GM23248 (cell line): ENCODE measurements at regions not wholly inside any gene's neighbourhood (a gene's known extent, or its start where the extent isn't known, plus 50 kb on each side); places are given as distances from the start of the nearest gene placed in this dataset.

Source experiments
- DNase-seq: peaks from one replicate; pipeline ENCODE4 v3.0.0-alpha.2; 2015
- H2AFZ ChIP-seq: fragments of 200-600 bp; sonication (generic); 2 replicates; pipeline ENCODE4 v1.6.1; 2016; ENCODE audit warnings: antibody characterized with exemption
- H3F3A ChIP-seq: fragments of 200-600 bp; sonication (generic); 2 replicates; pipeline ENCODE4 v1.6.1; 2016; ENCODE audit warnings: mild to moderate bottlenecking, antibody characterized with exemption, mixed run types; ENCODE audit not compliant: insufficient read depth
- H3K27ac ChIP-seq: fragments of 200-600 bp; sonication (generic); 2 replicates; pipeline ENCODE4 v1.5.1; 2016; ENCODE audit warnings: mild to moderate bottlenecking
- H3K27me3 ChIP-seq: fragments of 200-600 bp; sonication (generic); replicated peaks from 2 replicates; pipeline ENCODE4 v1.6.1; 2016; ENCODE audit warnings: mild to moderate bottlenecking; ENCODE audit not compliant: insufficient read depth
- H3K36me3 ChIP-seq: fragments of 200-600 bp; sonication (generic); 2 replicates; pipeline ENCODE4 v1.6.1; 2016; ENCODE audit warnings: low read depth, mild to moderate bottlenecking
- H3K4me1 ChIP-seq: fragments of 200-600 bp; sonication (generic); 2 replicates; pipeline ENCODE4 v1.6.1; 2016; ENCODE audit warnings: mild to moderate bottlenecking; ENCODE audit not compliant: insufficient read depth
- H3K4me2 ChIP-seq: fragments of 200-600 bp; sonication (generic); one replicate; pipeline ENCODE4 v1.6.1; 2016; ENCODE audit warnings: mild to moderate bottlenecking; ENCODE audit not compliant: unreplicated experiment
- H3K4me3 ChIP-seq: fragments of 200-600 bp; sonication (generic); 2 replicates; pipeline ENCODE4 v1.5.1; 2016; ENCODE audit warnings: mild to moderate bottlenecking
- H3K79me2 ChIP-seq: fragments of 200-600 bp; sonication (generic); 2 replicates; pipeline ENCODE4 v1.6.1; 2016; ENCODE audit warnings: mild to moderate bottlenecking; ENCODE audit not compliant: insufficient read depth
- H3K9ac ChIP-seq: fragments of 200-600 bp; sonication (generic); 2 replicates; pipeline ENCODE4 v1.6.1; 2016; ENCODE audit warnings: mild to moderate bottlenecking
- H3K9me2 ChIP-seq: fragments of 200-600 bp; sonication (generic); 2 replicates; pipeline ENCODE4 v1.6.1; 2016; ENCODE audit warnings: mixed run types, mild to moderate bottlenecking, moderate library complexity; ENCODE audit not compliant: insufficient read depth
- H3K9me3 ChIP-seq: fragments of 200-600 bp; sonication (generic); one replicate; pipeline ENCODE4 v1.6.1; 2017; ENCODE audit warnings: low read depth
- H4K20me1 ChIP-seq: fragments of 200-600 bp; sonication (generic); 2 replicates; pipeline ENCODE4 v1.6.0; 2016; ENCODE audit not compliant: insufficient read depth
- EZH2 ChIP-seq: fragments of 200-600 bp; sonication (generic); IDR thresholded peaks from 2 replicates; pipeline ENCODE4 v1.6.1; 2018; ENCODE audit warnings: antibody characterized with exemption, mild to moderate bottlenecking; ENCODE audit not compliant: insufficient read depth, poor library complexity, severe bottlenecking
- EZH2phosphoT487 ChIP-seq: fragments of 200-600 bp; sonication (generic); IDR thresholded peaks from 2 replicates; pipeline ENCODE4 v1.6.1; 2018; ENCODE audit warnings: antibody characterized with exemption, moderate library complexity, mild to moderate bottlenecking, low read depth; ENCODE audit not compliant: insufficient read depth
- WGBS, 2 experiments: methylation state at CpG; one replicate each; pipeline ENCODE4 v1.1.6; 2015 to 2017; ENCODE audit warnings: low lambda C conversion rate in 2 of 2, low coverage in 1 of 2; ENCODE audit errors: missing lambda C conversion rate in 2 of 2; 5-methylcytosine and 5-hydroxymethylcytosine counted together
- in situ Hi-C: fragments of 300-500 bp; cut with MboI; formaldehyde crosslinking; loops from 2 replicates; pipeline ENCODE4 v1.15.0; 2020

GRCh38 chr17:77598241-77598620 is 360.3 kb upstream of the TNRC6C start:
- Histone ChIP-seq H3K27ac (no peak overlapping the region), H3F3A (0 out of 2 replicates have a peak, but pooled peaks cover 5% of the 10 kb centered on the region), H3K27me3 (peaks cover 34% of the 10 kb centered on the region), H3K4me2 (no peak overlapping the region), H3K9me3 (no peaks in the 10 kb centered on the region), H3K9me2 (no peaks in the 10 kb centered on the region), H3K4me3 (no peak overlapping the region), H3K79me2 (no peaks in the 10 kb centered on the region), H2AFZ (no peak overlapping the region), H4K20me1 (no peaks in the 10 kb centered on the region), H3K36me3 (no peaks in the 10 kb centered on the region), H3K9ac (no peak overlapping the region), H3K4me1 (peaks cover 14% of the 10 kb centered on the region)
- no peak for TF ChIP-seq EZH2
- TF ChIP-seq EZH2phosphoT487, result no peak
- 74 to 77% methylated on average over 4 of the region's 4 CpGs for WGBS, 2 experiments
- in situ Hi-C loops, result no loop called here
- no peak for DNase-seq

- in situ Hi-C loops, result no loop called here
Measured at GRCh38 chr17:77599699-77600098, 358.8 kb upstream of the TNRC6C start.

GRCh38 chr17:77600346-77600745 is 358.2 kb upstream of the TNRC6C start:
- no peak for TF ChIP-seq EZH2
- no peak for TF ChIP-seq EZH2phosphoT487
- 0 out of 2 replicates have a peak, but pooled peaks cover 5% of the 10 kb centered on the region for H3F3A ChIP-seq
- H3K27me3 ChIP-seq, result peaks cover 17% of the 10 kb centered on the region
- 90% methylated on average over 9 of the region's 9 CpGs for WGBS, 2 experiments
- peaks cover 14% of the 10 kb centered on the region for H3K4me1 ChIP-seq
- H3K4me2 ChIP-seq, result no peak overlapping the region
- in situ Hi-C loops, result no loop called here
- no peak overlapping the region for H2AFZ ChIP-seq
- H3K4me3 ChIP-seq, result no peak overlapping the region
- DNase-seq, result no peak
- H4K20me1 ChIP-seq, result no peaks in the 10 kb centered on the region
- no peak overlapping the region for H3K27ac ChIP-seq
- H3K36me3 ChIP-seq, result no peaks in the 10 kb centered on the region
- no peaks in the 10 kb centered on the region for H3K79me2 ChIP-seq
- H3K9me3 ChIP-seq, result no peaks in the 10 kb centered on the region
- no peaks in the 10 kb centered on the region for H3K9me2 ChIP-seq
- no peak overlapping the region for H3K9ac ChIP-seq

More at GRCh38 chr17:77599699-77600098, 358.8 kb upstream of the TNRC6C start:
- TF ChIP-seq EZH2phosphoT487 (no peak), EZH2 (no peak)
- no peaks in the 10 kb centered on the region for H3K36me3 ChIP-seq
- H4K20me1 ChIP-seq, result no peaks in the 10 kb centered on the region
- H3K27ac ChIP-seq, result no peak overlapping the region
- no peaks in the 10 kb centered on the region for H3K9me2 ChIP-seq
- H3K79me2 ChIP-seq, result no peaks in the 10 kb centered on the region
- DNase-seq, result no peak
- H3K4me2 ChIP-seq, result no peak overlapping the region
- peaks cover 20% of the 10 kb centered on the region for H3K27me3 ChIP-seq
- H3K9me3 ChIP-seq, result no peaks in the 10 kb centered on the region
- H2AFZ ChIP-seq, result no peak overlapping the region
- H3K9ac ChIP-seq, result no peak overlapping the region
- 0 out of 2 replicates have a peak, but pooled peaks cover 5% of the 10 kb centered on the region for H3F3A ChIP-seq
- H3K4me3 ChIP-seq, result no peak overlapping the region
- H3K4me1 ChIP-seq, result peaks cover 14% of the 10 kb centered on the region

- Histone ChIP-seq H3F3A (0 out of 2 replicates have a peak, but pooled peaks cover 5% of the 10 kb centered on the region), H4K20me1 (no peaks in the 10 kb centered on the region), H3K79me2 (no peaks in the 10 kb centered on the region), H3K9ac (no peak overlapping the region), H2AFZ (no peak overlapping the region), H3K9me2 (no peaks in the 10 kb centered on the region), H3K4me3 (no peak overlapping the region), H3K27me3 (peaks cover 11% of the 10 kb centered on the region; the same call in 1 of the 2 replicates), H3K9me3 (no peaks in the 10 kb centered on the region), H3K27ac (no peak overlapping the region), H3K36me3 (no peaks in the 10 kb centered on the region), H3K4me1 (peaks cover 14% of the 10 kb centered on the region), H3K4me2 (no peak overlapping the region)
- WGBS, 2 experiments, result 37 to 44% methylated on average over 18 of the region's 18 CpGs
- TF ChIP-seq EZH2phosphoT487, result no peak
- TF ChIP-seq EZH2, result no peak
- in situ Hi-C loops, result no loop called here
- peak; percentile 27 for DNase-seq
Measured at GRCh38 chr17:77601054-77601979, 357.2 kb upstream of the TNRC6C start.
